Suprapubic skin (tissue), 4 donors: ENCODE measurements at regions not wholly inside any gene's neighbourhood (a gene's known extent, or its start where the extent isn't known, plus 50 kb on each side); places are given as distances from the start of the nearest gene placed in this dataset.

ENCODE experiments used
- DNase-seq, 2 donors: peaks; one replicate each; pipeline ENCODE4 v3.0.0-alpha.2; 2019; ENCODE audit warnings: low spot score in 2 of 2
- H3K27ac ChIP-seq: fragments of 200-600 bp; sonication (generic); one replicate; pipeline ENCODE4 v1.5.1; 2019
- H3K27me3 ChIP-seq: fragments of 200-600 bp; sonication (generic); one replicate; pipeline ENCODE4 v1.5.1; 2019
- H3K36me3 ChIP-seq: fragments of 200-600 bp; sonication (generic); one replicate; pipeline ENCODE4 v1.5.1; 2019
- H3K4me1 ChIP-seq: fragments of 200-600 bp; sonication (generic); one replicate; pipeline ENCODE4 v1.5.1; 2019
- H3K4me3 ChIP-seq: fragments of 200-600 bp; sonication (generic); one replicate; pipeline ENCODE4 v1.5.1; 2019; ENCODE audit warnings: mild to moderate bottlenecking
- H3K9me3 ChIP-seq: fragments of 200-600 bp; sonication (generic); one replicate; pipeline ENCODE4 v1.5.1; 2019
- CTCF ChIP-seq, 2 donors: fragments of 200-600 bp in 1 of 2; fragments of 450-650 bp in 1 of 2; sonication (generic) in 1 of 2; IDR thresholded peaks; one replicate each; pipeline ENCODE4 v1.5.1; 2016 to 2019; ENCODE audit warnings: antibody characterized with exemption in 2 of 2, mild to moderate bottlenecking in 1 of 2, moderate library complexity in 1 of 2
- EP300 ChIP-seq: sonication (generic); formaldehyde crosslinking; IDR thresholded peaks from one replicate; pipeline ENCODE4 v1.6.1; 2017; ENCODE audit warnings: antibody characterized with exemption
- POLR2A ChIP-seq, 2 donors: fragments of 450-650 bp; IDR thresholded peaks; one replicate each; pipeline ENCODE4 v1.6.1; 2017; ENCODE audit warnings: antibody characterized with exemption in 2 of 2, mild to moderate bottlenecking in 2 of 2, moderate library complexity in 2 of 2
- POLR2AphosphoS5 ChIP-seq, 3 donors: sonication (generic); formaldehyde crosslinking; IDR thresholded peaks; one replicate each; pipeline ENCODE4 v1.6.1; 2017; ENCODE audit warnings: antibody characterized with exemption in 3 of 3
- WGBS: methylation state at CpG from one replicate; pipeline ENCODE4 v1.1.5; 2018; 5-methylcytosine and 5-hydroxymethylcytosine counted together

GRCh38 chr1:240712014-240712731 is 100.2 kb upstream of the GREM2 start:
- H3K9me3 ChIP-seq = no peaks in the 10 kb centered on the region
- TF ChIP-seq POLR2AphosphoS5 (IDR thresholded peaks at IDR 0.05) (no peak), CTCF (IDR thresholded peaks at IDR 0.05) (no peak), EP300 (no peak), POLR2A (IDR thresholded peaks at IDR 0.05) (no peak)
- WGBS = 70% methylated on average over 7 of the region's 7 CpGs
- no peaks in the 10 kb centered on the region for H3K27me3 ChIP-seq
- H3K4me3 ChIP-seq = no peak overlapping the region
- peaks cover 3% of the 10 kb centered on the region for H3K4me1 ChIP-seq
- DNase-seq = no peak
- no peaks in the 10 kb centered on the region for H3K36me3 ChIP-seq
- H3K27ac ChIP-seq = no peak overlapping the region

GRCh38 chr1:240711020-240711419 is 99.1 kb upstream of the GREM2 start:
- Histone ChIP-seq H3K9me3 (no peaks in the 10 kb centered on the region), H3K4me1 (peaks cover 3% of the 10 kb centered on the region), H3K36me3 (no peaks in the 10 kb centered on the region), H3K27ac (no peak overlapping the region), H3K27me3 (no peaks in the 10 kb centered on the region), H3K4me3 (no peak overlapping the region)
- 90% methylated on average over 9 of the region's 9 CpGs for WGBS
- no peak for DNase-seq
- TF ChIP-seq CTCF (IDR thresholded peaks at IDR 0.05) (no peak), POLR2AphosphoS5 (IDR thresholded peaks at IDR 0.05) (no peak), POLR2A (IDR thresholded peaks at IDR 0.05) (no peak), EP300 (no peak)

- no peaks in the 10 kb centered on the region for H3K27me3 ChIP-seq
- H3K36me3 ChIP-seq = no peaks in the 10 kb centered on the region
- no peak overlapping the region for H3K27ac ChIP-seq
- DNase-seq = no peak
- 85% methylated on average over 6 of the region's 6 CpGs for WGBS
- H3K4me3 ChIP-seq = no peak overlapping the region
- H3K9me3 ChIP-seq = no peaks in the 10 kb centered on the region
- peaks cover 3% of the 10 kb centered on the region for H3K4me1 ChIP-seq
- TF ChIP-seq POLR2A (IDR thresholded peaks at IDR 0.05) (no peak), POLR2AphosphoS5 (IDR thresholded peaks at IDR 0.05) (no peak)
These were observed 97.7 kb upstream of the GREM2 start for GRCh38 chr1:240709676-240710075.

GRCh38 chr1:240706150-240706935 is 94.4 kb upstream of the GREM2 start:
- Histone ChIP-seq H3K36me3 (no peaks in the 10 kb centered on the region), H3K27ac (no peak overlapping the region), H3K4me3 (no peak overlapping the region), H3K9me3 (no peaks in the 10 kb centered on the region), H3K27me3 (no peaks in the 10 kb centered on the region), H3K4me1 (no peaks in the 10 kb centered on the region)
- 27% methylated on average over 7 of the region's 7 CpGs for WGBS
- DNase-seq = no peak
- TF ChIP-seq CTCF (IDR thresholded peaks at IDR 0.05) (no peak), POLR2AphosphoS5 (IDR thresholded peaks at IDR 0.05) (no peak), POLR2A (IDR thresholded peaks at IDR 0.05) (no peak), EP300 (no peak)

- WGBS = 51% methylated on average over 3 of the region's 3 CpGs
- TF ChIP-seq POLR2A (IDR thresholded peaks at IDR 0.05) = no peak
- TF ChIP-seq EP300 = no peak
- TF ChIP-seq CTCF (IDR thresholded peaks at IDR 0.05) = no peak
- no peak for TF ChIP-seq POLR2AphosphoS5 (IDR thresholded peaks at IDR 0.05)
- Histone ChIP-seq H3K27me3 (no peaks in the 10 kb centered on the region), H3K4me1 (no peaks in the 10 kb centered on the region), H3K9me3 (no peaks in the 10 kb centered on the region), H3K4me3 (no peak overlapping the region), H3K27ac (no peak overlapping the region), H3K36me3 (no peaks in the 10 kb centered on the region)
- DNase-seq = no peak
These were observed 93.6 kb upstream of the GREM2 start for GRCh38 chr1:240705579-240705978.
